Bronchial epithelial cell (primary cell): ENCODE measurements at regions not wholly inside any gene's neighbourhood (a gene's known extent, or its start where the extent isn't known, plus 50 kb on each side); places are given as distances from the start of the nearest gene placed in this dataset.

Experiments used
- DNase-seq: peaks from one replicate; pipeline ENCODE4 v3.0.0-alpha.2; 2010; ENCODE audit warnings: low read depth
- FAIRE-seq: peaks from 2 replicates; lab custom pipeline; 2011; peaks lifted over from hg19 to GRCh38; lab: Jason Lieb, UNC
- H3K27me3 ChIP-seq: 2 replicates; pipeline ENCODE4 v1.5.1; 2011; ENCODE audit warnings: low read length; ENCODE audit not compliant: control insufficient read depth, insufficient read depth
- H3K36me3 ChIP-seq: 2 replicates; pipeline ENCODE4 v1.5.1; 2011; ENCODE audit warnings: low read length; ENCODE audit not compliant: control insufficient read depth, insufficient read depth
- H3K4me3 ChIP-seq: 2 replicates; pipeline ENCODE4 v1.5.1; 2011; ENCODE audit warnings: mild to moderate bottlenecking, low read depth, low read length, control low read depth
- CTCF ChIP-seq: IDR thresholded peaks from 2 replicates; pipeline ENCODE4 v1.5.1; 2011; ENCODE audit warnings: mild to moderate bottlenecking, moderate library complexity, low read length, control low read depth, inconsistent platforms; ENCODE audit not compliant: insufficient read depth, severe bottlenecking

DNA sequence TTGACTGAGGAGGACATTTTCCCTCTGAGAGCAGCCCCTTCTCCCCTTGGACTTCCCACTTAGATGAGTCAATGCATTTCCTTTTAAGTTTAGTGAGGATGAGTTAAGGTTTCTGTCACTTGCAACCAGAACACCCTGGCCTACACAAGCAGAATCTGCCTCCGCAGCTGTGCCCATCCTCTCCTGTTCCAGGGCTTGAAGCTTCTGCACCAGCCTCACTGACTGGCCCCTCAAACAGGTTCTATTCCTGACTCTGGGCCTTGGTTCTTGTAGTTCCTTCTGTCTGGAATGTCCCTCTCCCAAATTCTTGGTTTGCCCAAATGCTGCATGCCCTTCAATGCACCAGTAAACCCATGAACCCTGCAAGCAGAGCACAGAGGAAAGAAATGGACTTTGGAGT, 394.4 kb downstream of the PTPRU start:
- Histone ChIP-seq H3K4me3 (no peak overlapping the region), H3K36me3 (no peaks in the 10 kb centered on the region), H3K27me3 (no peaks in the 10 kb centered on the region)
- TF ChIP-seq CTCF = no peak
- FAIRE-seq (no peak), DNase-seq (no peak)

- Histone ChIP-seq H3K27me3 (no peaks in the 10 kb centered on the region), H3K36me3 (no peaks in the 10 kb centered on the region), H3K4me3 (no peak overlapping the region)
- no peak for FAIRE-seq
- TF ChIP-seq CTCF = no peak
- DNase-seq = no peak
Observed at GRCh38 chr1:29629814-29630516, 393.6 kb downstream of the PTPRU start.

DNA sequence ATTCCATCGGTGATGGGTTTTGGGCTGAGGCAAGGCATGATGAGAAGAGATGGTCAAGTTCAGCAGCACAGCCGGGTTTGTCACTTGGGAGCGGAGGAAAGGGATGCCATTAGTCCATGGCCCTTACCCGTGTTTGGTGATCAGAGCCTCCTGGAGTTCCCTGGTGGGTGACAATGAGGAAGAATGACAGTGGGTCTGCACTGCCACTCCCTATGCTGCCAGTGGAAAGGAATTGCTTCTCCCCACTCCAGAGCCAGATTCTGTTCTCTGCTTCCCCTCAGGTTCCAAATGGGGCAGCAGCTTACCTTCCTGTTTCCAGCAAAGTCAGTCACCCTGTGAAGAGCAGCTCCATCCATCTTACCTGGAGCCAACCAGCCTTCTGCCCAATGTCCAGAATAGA, 393.1 kb downstream of the PTPRU start:
- Histone ChIP-seq H3K36me3 (no peaks in the 10 kb centered on the region), H3K4me3 (no peak overlapping the region), H3K27me3 (no peaks in the 10 kb centered on the region)
- no peak for DNase-seq
- no peak for FAIRE-seq
- no peak for TF ChIP-seq CTCF

DNA sequence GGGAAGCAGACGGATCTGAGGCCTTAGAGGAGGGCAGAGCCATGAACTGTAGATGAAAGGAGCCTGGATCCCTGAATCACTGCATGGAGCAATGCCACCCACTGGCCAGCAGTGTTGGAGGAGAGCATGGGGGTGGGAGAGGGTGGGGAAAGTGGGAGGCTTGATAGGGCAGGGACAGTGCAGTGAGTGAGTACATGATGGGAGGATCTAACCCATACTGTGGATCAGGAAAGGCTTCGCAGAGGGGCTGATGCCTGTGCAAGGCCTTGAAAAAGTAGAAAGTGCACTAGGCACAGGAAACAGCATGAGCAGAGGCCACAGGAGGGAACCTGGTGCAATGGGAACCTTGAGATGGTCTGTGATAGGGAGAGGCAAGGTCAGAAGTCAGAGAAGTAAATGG, 391.9 kb downstream of the PTPRU start:
- no peak for TF ChIP-seq CTCF
- no peak for FAIRE-seq
- H3K4me3 ChIP-seq = no peak overlapping the region
- no peaks in the 10 kb centered on the region for H3K36me3 ChIP-seq
- H3K27me3 ChIP-seq = no peaks in the 10 kb centered on the region
- no peak for DNase-seq

DNA sequence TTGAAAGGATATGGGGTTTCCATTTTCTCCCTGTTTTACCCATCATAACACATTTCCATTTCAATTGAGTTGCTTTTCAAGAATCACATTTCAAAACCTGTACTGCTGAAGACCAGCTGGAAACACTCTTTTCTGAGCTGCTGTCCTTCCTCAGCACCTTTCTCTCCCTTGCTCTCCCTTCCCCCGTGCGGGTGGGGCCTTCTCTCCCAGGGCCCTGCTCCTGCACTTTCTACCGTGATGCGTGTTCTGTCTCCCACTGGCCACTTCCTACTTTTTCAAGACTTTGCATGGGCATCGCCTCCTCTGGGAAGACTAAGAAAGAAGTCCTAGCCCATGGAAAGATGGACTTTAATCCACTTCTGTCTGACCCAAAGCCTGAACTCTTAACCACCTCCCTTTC, 390.4 kb downstream of the PTPRU start:
- DNase-seq (no peak), FAIRE-seq (no peak)
- Histone ChIP-seq H3K27me3 (no peaks in the 10 kb centered on the region), H3K4me3 (no peak overlapping the region), H3K36me3 (no peaks in the 10 kb centered on the region)
- TF ChIP-seq CTCF = no peak

- DNase-seq (no peak), FAIRE-seq (no peak)
- Histone ChIP-seq H3K27me3 (no peaks in the 10 kb centered on the region), H3K4me3 (no peak overlapping the region), H3K36me3 (no peaks in the 10 kb centered on the region)
- no peak for TF ChIP-seq CTCF
Observed at GRCh38 chr1:29626066-29626465, 389.7 kb downstream of the PTPRU start.
